HepG2 (cell line): ENCODE measurements at regions not wholly inside any gene's neighbourhood (a gene's known extent, or its start where the extent isn't known, plus 50 kb on each side); places are given as distances from the start of the nearest gene placed in this dataset.

Source experiments
- ELF4 ChIP-seq: sonication (generic); formaldehyde crosslinking; IDR thresholded peaks from 2 replicates; pipeline ENCODE4 v1.5.0; 2020; ENCODE audit warnings: missing genetic modification reagents, mild to moderate bottlenecking, moderate library complexity, borderline replicate concordance
- EP300 ChIP-seq, 3 experiments: sonication (generic) in 1 of 3; formaldehyde crosslinking in 1 of 3; IDR thresholded peaks; 2 replicates each; pipeline versions ENCODE4 v1.5.1 to v1.6.1; 2011 to 2020; ENCODE audit warnings: low read depth in 2 of 3, low read length in 2 of 3, borderline replicate concordance in 1 of 3, improper control_type of control experiment in 1 of 3, mild to moderate bottlenecking in 1 of 3, missing genetic modification reagents in 1 of 3, moderate library complexity in 1 of 3
- FOXM1 ChIP-seq: sonication (generic); formaldehyde crosslinking; IDR thresholded peaks from 2 replicates; pipeline ENCODE4 v1.5.0; 2020; ENCODE audit warnings: missing genetic modification reagents
- IRF9 ChIP-seq: sonication (generic); formaldehyde crosslinking; IDR thresholded peaks from 2 replicates; pipeline ENCODE4 v1.8.0; 2022; ENCODE audit warnings: missing genetic modification reagents, mild to moderate bottlenecking, borderline replicate concordance
- ZBTB43 ChIP-seq: sonication (generic); formaldehyde crosslinking; conservative IDR thresholded peaks from 2 replicates; pipeline ENCODE4 v1.4.0; 2020; ENCODE audit warnings: missing genetic modification reagents
- TF ChIP-seq, protein P1 (sequence below), 2 experiments: IDR thresholded peaks; 2 replicates each; pipeline ENCODE4 v1.6.1; 2011 to 2012; ENCODE audit warnings: low read length in 2 of 2, borderline replicate concordance in 1 of 2, low read depth in 1 of 2, mild to moderate bottlenecking in 1 of 2, moderate library complexity in 1 of 2

DNA sequence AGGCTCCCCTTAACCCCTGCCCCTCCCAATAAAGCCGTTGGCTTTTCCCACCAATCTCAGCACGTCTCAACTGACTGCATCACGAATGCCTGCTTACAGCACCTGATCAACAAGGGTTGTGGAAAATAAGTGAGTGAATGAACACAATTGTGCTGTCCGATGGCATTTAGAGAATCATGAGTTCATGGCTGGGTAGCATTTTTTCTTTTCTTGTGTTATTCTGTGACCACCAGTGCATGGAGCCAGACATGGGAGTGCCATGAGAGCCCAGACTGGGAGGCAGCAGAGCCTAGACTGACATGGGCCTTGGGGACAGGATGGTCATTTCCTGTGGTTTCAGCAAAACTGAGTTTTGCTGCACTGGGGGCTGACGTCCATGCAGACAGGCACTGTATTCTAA, 254.1 kb upstream of the IGFBP3 start:
- TF ChIP-seq, protein P1, sequence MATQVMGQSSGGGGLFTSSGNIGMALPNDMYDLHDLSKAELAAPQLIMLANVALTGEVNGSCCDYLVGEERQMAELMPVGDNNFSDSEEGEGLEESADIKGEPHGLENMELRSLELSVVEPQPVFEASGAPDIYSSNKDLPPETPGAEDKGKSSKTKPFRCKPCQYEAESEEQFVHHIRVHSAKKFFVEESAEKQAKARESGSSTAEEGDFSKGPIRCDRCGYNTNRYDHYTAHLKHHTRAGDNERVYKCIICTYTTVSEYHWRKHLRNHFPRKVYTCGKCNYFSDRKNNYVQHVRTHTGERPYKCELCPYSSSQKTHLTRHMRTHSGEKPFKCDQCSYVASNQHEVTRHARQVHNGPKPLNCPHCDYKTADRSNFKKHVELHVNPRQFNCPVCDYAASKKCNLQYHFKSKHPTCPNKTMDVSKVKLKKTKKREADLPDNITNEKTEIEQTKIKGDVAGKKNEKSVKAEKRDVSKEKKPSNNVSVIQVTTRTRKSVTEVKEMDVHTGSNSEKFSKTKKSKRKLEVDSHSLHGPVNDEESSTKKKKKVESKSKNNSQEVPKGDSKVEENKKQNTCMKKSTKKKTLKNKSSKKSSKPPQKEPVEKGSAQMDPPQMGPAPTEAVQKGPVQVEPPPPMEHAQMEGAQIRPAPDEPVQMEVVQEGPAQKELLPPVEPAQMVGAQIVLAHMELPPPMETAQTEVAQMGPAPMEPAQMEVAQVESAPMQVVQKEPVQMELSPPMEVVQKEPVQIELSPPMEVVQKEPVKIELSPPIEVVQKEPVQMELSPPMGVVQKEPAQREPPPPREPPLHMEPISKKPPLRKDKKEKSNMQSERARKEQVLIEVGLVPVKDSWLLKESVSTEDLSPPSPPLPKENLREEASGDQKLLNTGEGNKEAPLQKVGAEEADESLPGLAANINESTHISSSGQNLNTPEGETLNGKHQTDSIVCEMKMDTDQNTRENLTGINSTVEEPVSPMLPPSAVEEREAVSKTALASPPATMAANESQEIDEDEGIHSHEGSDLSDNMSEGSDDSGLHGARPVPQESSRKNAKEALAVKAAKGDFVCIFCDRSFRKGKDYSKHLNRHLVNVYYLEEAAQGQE (IDR thresholded peaks at IDR 0.05; ENCODE audit: borderline replicate concordance in 1 of 2, low read depth in 1 of 2, low read length in 2 of 2): no peak
- TF ChIP-seq EP300 (IDR thresholded peaks at IDR 0.05; ENCODE audit: low read depth in 2 of 2, low read length in 2 of 2) (no peak), EP300 (CRISPR knock-in tag; IDR thresholded peaks at IDR 0.05; ENCODE audit: borderline replicate concordance) (no peak), ELF4 (CRISPR knock-in tag) (no peak), ZBTB43 (CRISPR knock-in tag) (no peak), FOXM1 (no peak), IRF9 (CRISPR knock-in tag) (no peak)
